PFSK-1 (cell line): ENCODE measurements at regions not wholly inside any gene's neighbourhood (a gene's known extent, or its start where the extent isn't known, plus 50 kb on each side); places are given as distances from the start of the nearest gene placed in this dataset.

Experiments used
- FOXP2 ChIP-seq: optimal IDR thresholded peaks from 2 replicates; pipeline ENCODE3; 2011; ENCODE audit warnings: borderline replicate concordance, control low read depth, inconsistent platforms; ENCODE audit not compliant: insufficient read depth; ENCODE audit errors: extremely low read length, extremely low read depth
- POLR2AphosphoS5 ChIP-seq: IDR thresholded peaks from 2 replicates; pipeline ENCODE4 v1.6.1; 2012; ENCODE audit warnings: low read depth, mild to moderate bottlenecking, control low read depth, low read length, moderate library complexity
- REST ChIP-seq, 2 experiments: IDR thresholded peaks; 2 replicates each; pipeline versions ENCODE4 v1.6.1 to v1.8.0; 2011 to 2012; ENCODE audit warnings: low read depth in 2 of 2, low read length in 2 of 2, control low read depth in 1 of 2, inconsistent platforms in 1 of 2, mild to moderate bottlenecking in 1 of 2, moderate library complexity in 1 of 2; ENCODE audit not compliant: insufficient read depth in 1 of 2
- SIN3A ChIP-seq: IDR thresholded peaks from 2 replicates; pipeline ENCODE4 v1.6.1; 2012; ENCODE audit warnings: mild to moderate bottlenecking, low read length, moderate library complexity, borderline replicate concordance; ENCODE audit not compliant: insufficient read depth
- TAF1 ChIP-seq: IDR thresholded peaks from 2 replicates; pipeline ENCODE4 v1.6.1; 2012; ENCODE audit warnings: low read length, control low read depth, borderline replicate concordance; ENCODE audit not compliant: insufficient read depth

- TF ChIP-seq SIN3A: no peak
- TF ChIP-seq TAF1: no peak
Observed at GRCh38 chr10:10923029-10923651, 94.5 kb upstream of the CELF2 start.

DNA sequence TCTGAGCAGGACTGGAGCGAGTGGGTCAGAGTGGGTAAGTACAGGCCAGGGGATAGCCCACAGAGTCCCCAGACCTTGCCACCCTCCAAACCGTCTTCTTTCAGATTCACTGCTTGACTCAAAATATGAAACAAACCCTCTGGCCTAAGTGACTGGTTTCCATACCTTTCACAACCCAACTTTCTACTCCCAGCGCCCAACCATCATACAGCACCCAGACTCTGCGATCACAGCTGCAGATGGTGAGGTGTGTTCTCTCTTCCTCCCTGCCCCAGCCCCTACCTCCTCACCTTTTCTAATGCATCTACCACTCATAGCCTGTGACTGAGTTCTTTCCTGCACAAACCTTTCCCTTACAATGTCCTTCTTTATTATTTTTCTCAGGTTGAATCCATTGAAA lies 92.0 kb upstream of the CELF2 start:
- no peak for TF ChIP-seq TAF1
- TF ChIP-seq POLR2AphosphoS5: no peak

- no peak for TF ChIP-seq POLR2AphosphoS5
- no peak for TF ChIP-seq REST (IDR thresholded peaks at IDR 0.05; ENCODE audit: insufficient read depth in 1 of 2, low read depth in 2 of 2, low read length in 2 of 2)
- no peak for TF ChIP-seq SIN3A
- TF ChIP-seq FOXP2: no peak
- TF ChIP-seq TAF1: no peak
Observed at GRCh38 chr10:10927608-10928007, 90.1 kb upstream of the CELF2 start.

DNA sequence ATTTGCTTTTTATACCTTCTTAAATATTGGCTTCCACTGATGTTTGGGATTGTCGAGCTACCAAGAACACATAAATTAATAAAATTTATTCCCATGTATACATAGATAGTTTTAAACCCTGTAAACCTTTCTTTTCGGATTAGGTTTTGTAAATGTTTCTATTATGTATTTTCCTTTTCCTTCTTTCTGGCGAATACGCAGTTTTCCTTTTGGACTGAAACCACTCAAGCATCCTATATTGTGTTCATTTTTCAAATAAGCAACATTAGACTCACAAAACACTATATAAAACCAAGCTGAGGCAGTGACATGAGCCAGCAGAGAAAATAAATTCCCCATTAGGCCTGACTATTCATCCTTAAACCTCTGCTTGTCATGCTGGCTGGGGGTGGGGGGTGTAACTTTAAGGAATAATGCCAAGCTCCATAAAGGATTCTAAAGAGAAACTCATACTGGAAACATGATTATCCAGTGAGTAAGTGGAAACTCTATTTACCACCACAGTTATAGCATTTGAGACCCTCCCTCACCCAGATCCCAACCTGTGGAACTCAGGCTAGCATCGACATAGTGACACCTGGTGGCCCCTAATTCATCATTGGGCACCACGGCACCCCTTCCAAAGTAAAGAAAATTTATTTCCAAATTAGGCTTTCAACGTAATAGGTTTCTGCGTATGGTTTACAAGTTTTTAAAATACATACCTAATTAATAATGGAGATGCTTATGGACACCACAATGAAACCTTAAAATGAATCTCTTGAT lies 86.5 kb upstream of the CELF2 start:
- TF ChIP-seq FOXP2 (no peak), REST (IDR thresholded peaks at IDR 0.05; ENCODE audit: insufficient read depth in 1 of 2, low read depth in 2 of 2, low read length in 2 of 2) (no peak), POLR2AphosphoS5 (no peak), TAF1 (no peak), SIN3A (no peak)

DNA sequence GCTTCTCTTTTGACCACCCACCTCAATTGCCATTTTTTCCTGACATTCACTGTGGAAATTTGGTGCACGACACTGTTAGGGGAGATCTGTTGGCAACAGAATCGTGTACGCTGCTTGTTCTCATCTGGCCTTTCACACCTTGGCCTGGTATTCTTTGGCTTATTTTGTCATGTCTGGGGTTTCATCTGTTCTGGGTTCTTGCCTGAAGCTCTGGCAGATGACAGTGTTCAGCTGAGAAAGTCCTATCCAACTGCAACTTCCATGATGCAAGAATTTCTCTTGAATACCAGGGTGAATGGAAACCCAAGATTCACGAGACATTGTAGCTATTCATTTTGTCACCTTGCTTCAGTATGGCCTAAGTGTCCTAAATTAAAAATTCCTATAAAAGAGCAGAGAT lies 82.6 kb upstream of the CELF2 start:
- TF ChIP-seq FOXP2 (no peak), REST (IDR thresholded peaks at IDR 0.05; ENCODE audit: insufficient read depth in 1 of 2, low read depth in 2 of 2, low read length in 2 of 2) (no peak), POLR2AphosphoS5 (no peak), SIN3A (no peak), TAF1 (no peak)

DNA sequence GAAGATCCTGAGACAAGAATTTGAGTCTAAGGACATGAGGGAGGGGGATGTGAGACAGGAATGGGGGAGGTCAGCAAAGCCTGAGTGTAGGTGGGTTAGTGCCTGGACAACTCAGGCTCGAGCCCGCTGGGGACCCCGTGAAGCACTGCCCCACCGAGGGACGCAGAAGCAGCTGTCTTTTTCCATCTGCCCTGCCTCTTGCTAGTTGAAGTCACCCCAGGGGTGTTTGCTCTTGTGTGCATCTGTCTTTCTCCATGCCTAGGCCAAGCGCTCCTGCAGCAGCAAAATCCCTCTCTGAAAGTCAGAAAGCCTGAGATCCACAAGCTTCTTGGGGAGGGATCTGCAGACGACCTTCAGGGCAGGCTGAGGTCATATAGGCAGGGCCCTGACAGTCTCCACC lies 79.0 kb upstream of the CELF2 start:
- TF ChIP-seq REST (IDR thresholded peaks at IDR 0.05; ENCODE audit: insufficient read depth in 1 of 2, low read depth in 2 of 2, low read length in 2 of 2) (no peak), SIN3A (no peak), POLR2AphosphoS5 (no peak), FOXP2 (no peak), TAF1 (no peak)
